ENCODE measurements at regions not wholly inside any gene's neighbourhood (a gene's known extent, or its start where the extent isn't known, plus 50 kb on each side); places are given as distances from the start of the nearest gene placed in this dataset.

- DNase-seq (ENCODE audit: low spot score), result no peak
Observed at GRCh38 chr7:145269418-145270161, 433.7 kb upstream of the TPK1 start.

DNA sequence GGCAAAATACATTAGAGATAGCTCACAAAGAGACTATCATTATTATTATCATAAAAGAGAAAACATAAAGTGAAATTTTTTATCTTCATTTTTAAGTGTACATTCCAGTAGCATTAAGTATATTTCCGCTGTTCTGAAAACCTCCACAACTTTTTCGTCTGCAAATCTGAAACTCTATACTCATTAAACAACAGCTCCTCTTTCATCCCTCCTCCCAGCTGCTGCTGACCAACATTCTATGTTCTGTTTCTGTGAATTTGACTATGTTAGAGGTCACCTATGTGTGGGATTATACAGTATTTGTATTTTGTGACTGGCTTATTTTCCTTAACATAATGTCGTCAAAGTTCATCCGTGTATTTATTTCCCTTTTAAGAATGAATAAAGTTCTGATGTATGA is 429.3 kb upstream of the TPK1 start:
- no peak for DNase-seq (ENCODE audit: low spot score)

DNA sequence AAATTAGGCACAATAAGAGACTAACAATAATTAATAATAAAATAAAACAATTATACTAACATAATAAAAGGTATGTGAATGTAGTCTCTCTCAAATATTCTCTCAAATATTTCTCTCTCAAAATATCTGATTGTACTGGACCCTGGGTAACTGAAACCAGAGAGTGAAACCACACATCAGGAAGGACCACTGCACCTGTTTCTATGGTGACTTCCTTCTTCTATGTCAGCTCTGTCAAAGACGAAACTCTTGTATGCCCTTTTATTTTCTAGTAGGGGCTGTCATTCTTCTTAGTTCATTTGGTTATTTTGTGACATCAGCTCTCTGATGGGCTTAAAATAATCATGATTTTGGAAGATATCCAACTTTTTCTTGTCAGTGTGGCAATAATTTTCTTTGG is 428.0 kb upstream of the TPK1 start:
- no peak for DNase-seq (ENCODE audit: low spot score)

DNA sequence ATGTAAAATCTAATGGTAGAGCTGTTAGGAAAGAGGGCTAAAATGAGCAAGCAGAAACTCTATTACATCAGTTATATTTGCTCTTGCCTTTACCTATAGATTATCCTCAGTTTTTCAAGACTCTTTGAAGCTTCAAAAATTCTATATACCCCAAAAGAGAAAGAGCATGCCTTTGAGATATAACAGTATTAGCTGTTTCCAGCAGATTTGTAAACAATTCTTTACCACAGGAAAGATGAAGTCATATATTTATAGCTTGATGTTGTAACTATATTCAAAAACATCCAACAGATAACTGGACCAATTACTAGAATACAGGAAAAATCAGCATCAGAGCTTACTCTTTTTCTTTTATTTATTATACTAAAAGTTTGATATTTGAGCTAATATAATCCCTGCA is 416.2 kb upstream of the TPK1 start:
- DNase-seq (ENCODE audit: low spot score), result no peak

- no peak for DNase-seq (ENCODE audit: low spot score)
Observed at GRCh38 chr7:145224775-145225174, 388.9 kb upstream of the TPK1 start.

DNA sequence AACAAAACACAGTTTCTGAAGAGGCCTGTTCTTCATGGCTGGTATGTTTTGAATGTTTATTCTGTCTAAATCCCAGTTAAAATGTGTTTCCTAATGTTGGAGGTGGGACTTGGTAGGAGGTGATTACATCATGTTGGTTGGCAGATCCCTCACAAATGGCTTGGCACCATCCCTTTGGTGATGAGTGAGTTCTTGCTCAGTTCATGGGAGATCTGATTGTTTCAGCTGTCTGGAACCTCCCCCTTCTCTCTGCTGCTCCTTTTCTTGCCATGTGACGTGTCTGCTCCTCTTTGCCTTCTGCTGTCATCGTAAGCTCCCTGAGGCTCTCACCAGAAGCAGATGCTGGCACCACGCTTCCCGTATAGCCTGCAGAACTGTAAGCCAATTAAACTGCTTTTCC is 383.6 kb upstream of the TPK1 start:
- DNase-seq (ENCODE audit: low spot score), result no peak

- DNase-seq (ENCODE audit: low spot score), result no peak
Observed at GRCh38 chr7:145216866-145217265, 381.0 kb upstream of the TPK1 start.

- DNase-seq (ENCODE audit: low spot score), result no peak
Observed at GRCh38 chr7:145212050-145212449, 376.2 kb upstream of the TPK1 start.

DNA sequence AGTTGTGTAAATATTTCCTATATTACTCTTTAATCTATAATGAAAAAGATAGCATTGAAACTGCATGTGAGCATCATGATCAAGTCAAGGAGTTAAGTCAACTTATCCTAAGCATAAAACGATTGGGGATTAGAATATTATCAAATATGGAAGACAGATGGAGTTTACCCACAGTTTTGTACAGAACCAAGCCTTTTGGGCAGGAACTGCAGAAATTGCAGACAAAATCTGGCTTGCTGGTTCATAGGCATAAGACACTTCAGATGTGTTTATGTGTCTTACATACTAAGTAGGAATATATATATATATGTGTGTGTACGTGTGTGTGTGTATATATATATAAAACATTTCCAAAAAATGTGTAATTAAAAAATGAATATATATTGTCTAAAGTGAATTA is 375.4 kb upstream of the TPK1 start:
- no peak for DNase-seq (ENCODE audit: low spot score)

- DNase-seq (ENCODE audit: low spot score), result no peak
Observed at GRCh38 chr7:145193951-145194350, 358.1 kb upstream of the TPK1 start.

- no peak for DNase-seq (ENCODE audit: low spot score)
Observed at GRCh38 chr7:145184956-145185355, 349.1 kb upstream of the TPK1 start.

DNA sequence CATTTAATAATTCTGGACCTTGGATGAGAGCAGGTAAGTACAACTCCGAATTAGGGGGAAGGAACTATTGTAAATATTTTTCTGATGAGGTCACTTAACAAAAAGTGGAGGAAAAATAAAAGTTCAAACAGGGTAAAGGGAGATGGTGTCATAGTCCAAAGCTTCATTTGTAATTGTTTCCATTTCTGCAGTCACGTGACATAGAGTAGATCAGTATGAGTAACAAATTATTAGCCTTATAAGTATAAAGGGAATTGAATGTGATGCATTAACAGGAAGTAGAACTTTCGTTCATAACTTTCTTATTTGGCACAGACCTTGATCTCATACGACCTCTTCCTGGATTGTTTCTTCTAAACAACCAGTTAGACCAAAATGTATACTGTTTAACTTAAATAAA is 347.2 kb upstream of the TPK1 start:
- DNase-seq (ENCODE audit: low spot score), result no peak

GRCh38 chr7:145175366-145175765 is 339.5 kb upstream of the TPK1 start:
- DNase-seq (ENCODE audit: low spot score), result no peak

DNA sequence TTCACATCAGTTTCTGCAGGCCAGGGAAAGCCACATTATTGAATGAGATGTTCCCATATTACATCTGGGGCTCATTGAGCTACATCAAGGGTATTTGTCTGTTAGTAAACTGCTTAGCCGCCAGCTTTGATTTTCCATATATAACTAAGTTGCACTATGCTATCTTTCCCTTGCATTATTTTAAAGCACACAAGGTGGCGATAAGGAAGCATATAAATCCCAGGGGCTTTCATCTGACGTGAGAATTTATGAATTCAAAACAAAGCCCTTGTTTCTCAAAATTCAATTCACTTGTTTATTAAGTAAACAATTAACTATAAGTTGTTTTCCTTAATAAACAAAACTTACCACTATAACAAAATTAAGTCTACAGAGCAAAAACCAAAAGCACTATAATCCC is 334.1 kb upstream of the TPK1 start:
- DNase-seq (ENCODE audit: low spot score), result no peak

GRCh38 chr7:145168879-145169278 is 333.0 kb upstream of the TPK1 start:
- no peak for DNase-seq (ENCODE audit: low spot score)

- DNase-seq (ENCODE audit: low spot score), result no peak
Observed at GRCh38 chr7:145168427-145168826, 332.6 kb upstream of the TPK1 start.

- DNase-seq (ENCODE audit: low spot score), result no peak
Observed at GRCh38 chr7:145156834-145157233, 321.0 kb upstream of the TPK1 start.

DNA sequence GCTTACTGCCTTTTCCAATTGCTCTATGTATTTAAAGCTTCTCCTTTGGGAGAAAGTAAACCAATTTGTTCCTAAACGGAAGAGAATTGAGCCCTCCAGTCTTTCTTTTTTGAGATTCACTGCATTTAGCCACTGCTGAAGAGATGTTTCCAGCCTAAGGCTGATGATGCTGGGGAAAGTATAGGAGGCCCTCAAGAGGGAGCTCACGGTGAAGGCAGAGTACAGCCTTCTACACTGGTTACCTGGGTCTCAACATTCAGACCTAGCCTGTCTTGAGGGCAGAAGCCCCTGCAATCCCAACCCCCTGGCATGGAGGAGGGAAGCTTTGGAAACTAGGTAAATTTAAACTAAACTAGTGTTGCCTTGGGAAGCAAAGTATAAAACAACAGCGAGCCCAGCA is 316.7 kb upstream of the TPK1 start:
- DNase-seq (ENCODE audit: low spot score), result no peak

GRCh38 chr7:145151676-145152075 is 315.8 kb upstream of the TPK1 start:
- DNase-seq (ENCODE audit: low spot score), result no peak

GRCh38 chr7:145147865-145148264 is 312.0 kb upstream of the TPK1 start:
- no peak for DNase-seq (ENCODE audit: low spot score)

GRCh38 chr7:145143685-145144084 is 307.8 kb upstream of the TPK1 start:
- no peak for DNase-seq (ENCODE audit: low spot score)

- no peak for DNase-seq (ENCODE audit: low spot score)
Observed at GRCh38 chr7:145134377-145134776, 298.5 kb upstream of the TPK1 start.

DNA sequence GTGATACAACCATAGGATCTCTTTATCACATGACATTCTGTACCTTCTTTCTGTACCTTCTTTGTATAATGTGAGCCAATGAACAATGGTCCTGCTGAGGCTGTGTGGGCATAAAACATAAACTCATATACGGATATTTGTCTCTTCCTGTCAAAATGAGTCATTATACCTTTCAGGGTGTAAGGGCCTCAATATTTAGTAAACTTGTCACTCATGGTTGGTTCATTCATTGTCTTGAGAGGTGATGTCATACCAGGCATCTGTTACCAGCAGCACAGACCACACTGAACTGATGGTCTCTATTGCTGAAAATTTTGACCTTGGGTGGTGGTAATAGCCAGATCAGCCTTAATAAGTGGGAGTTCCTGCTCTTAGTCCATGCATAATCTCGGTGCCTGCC is 287.6 kb upstream of the TPK1 start:
- DNase-seq (ENCODE audit: low spot score), result no peak

- no peak for DNase-seq (ENCODE audit: low spot score)
Observed at GRCh38 chr7:145106001-145106400, 270.1 kb upstream of the TPK1 start.

DNA sequence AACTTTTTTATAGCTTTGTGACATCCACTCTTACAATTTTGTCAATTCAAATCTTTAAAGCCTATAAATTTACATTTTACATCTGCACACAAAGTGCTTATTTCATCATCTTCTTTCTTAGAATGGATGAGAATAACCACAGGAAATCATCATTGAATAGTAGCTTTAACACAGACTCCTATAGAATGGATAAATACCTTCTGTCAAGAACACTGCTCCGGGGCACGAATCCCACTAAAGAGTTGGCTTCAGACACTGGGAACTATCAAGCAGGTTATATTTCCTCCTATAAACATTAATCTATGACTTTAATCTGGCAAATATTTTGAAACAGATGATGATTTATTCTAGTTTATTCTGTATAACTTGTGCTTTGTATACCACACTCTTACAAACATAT is 269.7 kb upstream of the TPK1 start:
- no peak for DNase-seq (ENCODE audit: low spot score)
